CD4-positive, alpha-beta T cell treated with Interleukin-4 for 4 hours (primary cell): ENCODE measurements at regions not wholly inside any gene's neighbourhood (a gene's known extent, or its start where the extent isn't known, plus 50 kb on each side); places are given as distances from the start of the nearest gene placed in this dataset.
A peak's percentile ranks its signal among the peaks of the same experiment; 100 is the strongest.

Experiments used
- DNase-seq: peaks from one replicate; pipeline ENCODE4 v3.0.0-alpha.2; 2020

GRCh38 chr13:48181482-48182145, 51.4 kb upstream of the ITM2B start:
- DNase-seq = no peak

GRCh38 chr13:48178126-48178525, 54.9 kb upstream of the ITM2B start:
- no peak for DNase-seq

GRCh38 chr13:48176781-48177180, 56.2 kb upstream of the ITM2B start:
- no peak for DNase-seq

- no peak for DNase-seq
Observed at GRCh38 chr13:48175185-48175584, 57.8 kb upstream of the ITM2B start.

GRCh38 chr13:48167866-48168265, 65.1 kb upstream of the ITM2B start:
- no peak for DNase-seq

- no peak for DNase-seq
Observed at GRCh38 chr13:48165727-48166126, 67.3 kb upstream of the ITM2B start.

- DNase-seq = no peak
Observed at GRCh38 chr13:48165063-48165462, 67.9 kb upstream of the ITM2B start.

- no peak for DNase-seq
Observed at GRCh38 chr13:48163061-48163460, 68.2 kb upstream of the MED4 start.

GRCh38 chr13:48162217-48162616, 67.3 kb upstream of the MED4 start:
- no peak for DNase-seq

GRCh38 chr13:48161530-48162179, 66.8 kb upstream of the MED4 start:
- peak; percentile 19 for DNase-seq

GRCh38 chr13:48160606-48161278, 65.8 kb upstream of the MED4 start:
- DNase-seq = no peak

GRCh38 chr13:48159826-48160225, 64.9 kb upstream of the MED4 start:
- DNase-seq = no peak

- DNase-seq = no peak
Observed at GRCh38 chr13:48159401-48159800, 64.5 kb upstream of the MED4 start.

GRCh38 chr13:48158915-48159314, 64.0 kb upstream of the MED4 start:
- no peak for DNase-seq

GRCh38 chr13:48158290-48158689, 63.4 kb upstream of the MED4 start:
- no peak for DNase-seq

- peak; percentile 89 for DNase-seq
Observed at GRCh38 chr13:48156466-48156865, 61.6 kb upstream of the MED4 start.

- DNase-seq = peak; percentile 91
Observed at GRCh38 chr13:48155848-48156247, 60.9 kb upstream of the MED4 start.

- DNase-seq = no peak
Observed at GRCh38 chr13:48154671-48155070, 59.8 kb upstream of the MED4 start.

- no peak for DNase-seq
Observed at GRCh38 chr13:48153186-48153585, 58.3 kb upstream of the MED4 start.

- peak; percentile 28 for DNase-seq
Observed at GRCh38 chr13:48151363-48152161, 56.7 kb upstream of the MED4 start.

- DNase-seq = no peak
Observed at GRCh38 chr13:48148454-48148853, 53.5 kb upstream of the MED4 start.

GRCh38 chr13:48146636-48147035, 51.7 kb upstream of the MED4 start:
- no peak for DNase-seq

- no peak for DNase-seq
Observed at GRCh38 chr13:48146122-48146521, 51.2 kb upstream of the MED4 start.
